Peyer's patch (tissue), 4 donors: ENCODE measurements at regions not wholly inside any gene's neighbourhood (a gene's known extent, or its start where the extent isn't known, plus 50 kb on each side); places are given as distances from the start of the nearest gene placed in this dataset.
"Not testable (repeated sequence)": the region's sequence is repeated elsewhere in the genome, so short reads cannot be mapped to it uniquely, and the experiment has no call there.

ENCODE experiments used
- DNase-seq, 3 donors: peaks; one replicate each; pipeline ENCODE4 v3.0.0-alpha.2; 2017 to 2019
- H3K27ac ChIP-seq, 4 donors: fragments of 200-600 bp; sonication (generic); one replicate each; pipeline ENCODE4 v1.5.1; 2016 to 2019
- H3K27me3 ChIP-seq, 2 donors: fragments of 200-600 bp; sonication (generic); one replicate each; pipeline ENCODE4 v1.5.1; 2019
- H3K36me3 ChIP-seq, 3 donors: fragments of 200-600 bp; sonication (generic); one replicate each; pipeline ENCODE4 v1.5.1; 2016 to 2019
- H3K4me1 ChIP-seq, 4 donors: fragments of 200-600 bp; sonication (generic); one replicate each; pipeline ENCODE4 v1.5.1; 2016 to 2019
- H3K4me3 ChIP-seq, 4 donors: fragments of 200-600 bp; sonication (generic); 1 replicate in 3 of 4; 2 replicates in 1 of 4; pipeline ENCODE4 v1.5.1; 2016 to 2019; ENCODE audit warnings: mild to moderate bottlenecking in 1 of 4
- H3K9me3 ChIP-seq, 4 donors: fragments of 200-600 bp; sonication (generic); one replicate each; pipeline ENCODE4 v1.5.1; 2016 to 2019; ENCODE audit warnings: mild to moderate bottlenecking in 1 of 4
- POLR2A ChIP-seq, 2 donors: fragments of 450-650 bp; IDR thresholded peaks; one replicate each; pipeline ENCODE4 v1.5.1; 2017; ENCODE audit warnings: antibody characterized with exemption in 2 of 2, mild to moderate bottlenecking in 2 of 2, moderate library complexity in 2 of 2
- TF ChIP-seq, protein P1 (sequence below), 6 experiments: fragments of 450-650 bp in 4 of 6; fragments of 200-600 bp in 2 of 6; sonication (generic) in 1 of 6; IDR thresholded peaks; one replicate each; pipeline ENCODE4 v1.5.1; 2017 to 2019; ENCODE audit warnings: antibody characterized with exemption in 6 of 6, mild to moderate bottlenecking in 3 of 6, moderate library complexity in 1 of 6

DNA sequence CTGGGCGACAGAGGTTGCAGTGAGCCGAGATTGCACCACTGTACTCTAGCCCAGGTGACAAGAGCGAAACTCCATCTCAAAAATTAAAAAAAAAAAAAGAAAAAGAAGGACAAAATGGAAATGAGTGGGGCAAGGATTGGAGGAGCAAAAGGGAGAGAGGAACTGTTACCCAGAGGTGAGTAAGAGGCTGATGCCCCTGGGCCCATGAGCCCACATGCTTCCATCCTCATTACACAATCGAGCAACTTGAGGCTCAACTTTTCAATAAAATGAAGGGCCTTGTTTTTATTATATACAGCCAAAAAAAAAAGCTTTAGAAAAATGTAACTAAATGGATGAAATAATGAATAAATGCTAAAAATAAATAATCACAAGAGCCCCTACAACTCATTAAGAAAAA lies 91.7 kb upstream of the YWHAQ start:
- TF ChIP-seq, protein P1, sequence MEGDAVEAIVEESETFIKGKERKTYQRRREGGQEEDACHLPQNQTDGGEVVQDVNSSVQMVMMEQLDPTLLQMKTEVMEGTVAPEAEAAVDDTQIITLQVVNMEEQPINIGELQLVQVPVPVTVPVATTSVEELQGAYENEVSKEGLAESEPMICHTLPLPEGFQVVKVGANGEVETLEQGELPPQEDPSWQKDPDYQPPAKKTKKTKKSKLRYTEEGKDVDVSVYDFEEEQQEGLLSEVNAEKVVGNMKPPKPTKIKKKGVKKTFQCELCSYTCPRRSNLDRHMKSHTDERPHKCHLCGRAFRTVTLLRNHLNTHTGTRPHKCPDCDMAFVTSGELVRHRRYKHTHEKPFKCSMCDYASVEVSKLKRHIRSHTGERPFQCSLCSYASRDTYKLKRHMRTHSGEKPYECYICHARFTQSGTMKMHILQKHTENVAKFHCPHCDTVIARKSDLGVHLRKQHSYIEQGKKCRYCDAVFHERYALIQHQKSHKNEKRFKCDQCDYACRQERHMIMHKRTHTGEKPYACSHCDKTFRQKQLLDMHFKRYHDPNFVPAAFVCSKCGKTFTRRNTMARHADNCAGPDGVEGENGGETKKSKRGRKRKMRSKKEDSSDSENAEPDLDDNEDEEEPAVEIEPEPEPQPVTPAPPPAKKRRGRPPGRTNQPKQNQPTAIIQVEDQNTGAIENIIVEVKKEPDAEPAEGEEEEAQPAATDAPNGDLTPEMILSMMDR (IDR thresholded peaks at IDR 0.05): no peak
- TF ChIP-seq POLR2A (IDR thresholded peaks at IDR 0.05): no peak
- Histone ChIP-seq H3K27ac (no peak overlapping the region), H3K4me1 (no peaks in the 10 kb centered on the region), H3K36me3 (no peaks in the 10 kb centered on the region), H3K9me3 (no peaks in the 10 kb centered on the region), H3K27me3 (no peaks in the 10 kb centered on the region), H3K4me3 (no peak overlapping the region)
- DNase-seq: no peak

DNA sequence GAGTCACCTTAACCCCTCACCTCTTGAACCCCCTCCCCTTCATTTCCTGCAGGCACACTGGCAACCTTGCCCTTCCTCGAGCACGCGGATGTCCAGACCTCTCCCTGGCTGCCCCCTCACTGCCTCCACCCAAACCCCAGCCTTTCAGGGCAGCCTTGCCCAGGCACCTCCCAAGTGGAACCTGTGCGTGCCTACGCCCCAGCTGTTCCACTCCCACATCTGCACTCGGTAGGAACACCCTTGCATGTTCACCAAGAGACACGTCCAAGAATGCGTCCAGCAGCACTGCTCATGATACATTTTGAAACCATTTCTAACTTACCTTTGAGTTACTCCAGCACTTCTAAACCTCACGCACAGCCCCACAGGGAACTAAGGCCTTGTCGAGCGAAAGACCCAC lies 93.8 kb upstream of the YWHAQ start:
- TF ChIP-seq, protein P1 (IDR thresholded peaks at IDR 0.05): no peak
- TF ChIP-seq POLR2A (IDR thresholded peaks at IDR 0.05): no peak
- peak in 1 of 3 donors; percentile 27 for DNase-seq
- Histone ChIP-seq H3K4me3 (no peak overlapping the region), H3K9me3 (no peaks in the 10 kb centered on the region), H3K27me3 (no peaks in the 10 kb centered on the region), H3K4me1 (no peaks in the 10 kb centered on the region), H3K36me3 (no peaks in the 10 kb centered on the region), H3K27ac (no peak overlapping the region)

DNA sequence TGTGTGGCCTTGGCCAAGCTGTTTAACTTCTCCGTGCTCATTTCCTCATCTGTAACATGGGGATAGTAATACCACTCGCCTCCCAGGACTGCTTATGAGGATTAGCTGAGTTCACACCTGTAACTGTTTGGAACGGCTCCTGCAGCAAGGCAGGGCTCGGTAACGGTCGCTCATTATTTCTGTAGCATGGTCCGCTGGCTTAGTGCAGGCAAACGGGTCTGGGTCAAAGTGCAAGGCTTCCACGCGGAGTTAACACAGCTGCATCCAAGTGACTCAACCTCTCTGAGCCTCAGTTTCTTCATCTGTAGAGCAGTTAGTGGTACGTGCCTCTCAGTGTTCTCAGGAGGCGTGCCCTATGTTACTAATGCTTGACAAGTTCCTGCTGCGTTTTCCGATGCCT lies 94.3 kb upstream of the YWHAQ start:
- no peaks in the 10 kb centered on the region for H3K9me3 ChIP-seq
- H3K27ac ChIP-seq: no peak overlapping the region
- no peaks in the 10 kb centered on the region for H3K27me3 ChIP-seq
- H3K36me3 ChIP-seq: no peaks in the 10 kb centered on the region
- TF ChIP-seq, protein P1 (IDR thresholded peaks at IDR 0.05): no peak
- no peak for TF ChIP-seq POLR2A (IDR thresholded peaks at IDR 0.05)
- H3K4me3 ChIP-seq: no peak overlapping the region
- DNase-seq: peak in 1 of 3 donors; percentile 37
- no peaks in the 10 kb centered on the region for H3K4me1 ChIP-seq

DNA sequence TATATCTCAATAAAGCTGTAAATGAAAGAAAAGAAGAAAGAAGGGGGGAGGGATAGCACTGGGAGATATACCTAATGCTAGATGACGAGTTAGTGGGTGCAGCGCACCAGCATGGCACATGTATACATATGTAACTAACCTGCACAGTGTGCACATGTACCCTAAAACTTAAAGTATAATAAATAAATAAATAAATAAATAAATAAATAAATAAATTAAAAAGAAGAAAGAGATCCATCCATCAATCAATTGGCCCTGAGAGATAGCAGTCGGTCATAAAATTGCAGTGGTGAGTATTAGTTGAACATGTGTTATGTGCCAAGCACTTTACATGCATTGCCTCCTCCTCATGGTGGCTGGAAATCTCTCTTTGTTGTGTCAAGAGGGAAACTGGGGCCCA lies 95.2 kb upstream of the YWHAQ start:
- not testable (repeated sequence) for H3K36me3 ChIP-seq, H3K27me3 ChIP-seq, DNase-seq, H3K27ac ChIP-seq, H3K9me3 ChIP-seq, H3K4me3 ChIP-seq, H3K4me1 ChIP-seq

DNA sequence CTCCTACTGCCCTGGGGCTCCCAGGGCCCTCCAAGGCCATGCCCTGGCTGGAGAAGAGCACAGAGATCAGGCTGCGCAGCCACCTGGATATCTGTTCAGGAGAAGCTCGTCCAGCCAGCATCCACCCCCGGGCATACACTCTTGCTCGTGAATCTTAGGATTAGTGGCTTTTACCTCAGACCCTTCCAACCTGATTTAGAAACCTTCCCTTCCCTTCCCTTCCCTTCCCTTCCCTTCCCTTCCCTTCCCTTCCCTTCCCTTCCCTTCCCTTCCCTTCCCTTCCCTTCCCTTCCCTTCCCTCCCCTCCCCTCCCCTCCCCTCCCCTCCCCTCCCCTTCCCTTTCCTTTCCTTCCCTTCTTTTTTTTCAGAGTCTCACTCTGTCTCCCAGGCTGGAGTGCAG lies 99.7 kb upstream of the YWHAQ start:
- H3K27me3 ChIP-seq, H3K36me3 ChIP-seq, H3K27ac ChIP-seq, H3K9me3 ChIP-seq, H3K4me1 ChIP-seq, DNase-seq, H3K4me3 ChIP-seq: not testable (repeated sequence)

DNA sequence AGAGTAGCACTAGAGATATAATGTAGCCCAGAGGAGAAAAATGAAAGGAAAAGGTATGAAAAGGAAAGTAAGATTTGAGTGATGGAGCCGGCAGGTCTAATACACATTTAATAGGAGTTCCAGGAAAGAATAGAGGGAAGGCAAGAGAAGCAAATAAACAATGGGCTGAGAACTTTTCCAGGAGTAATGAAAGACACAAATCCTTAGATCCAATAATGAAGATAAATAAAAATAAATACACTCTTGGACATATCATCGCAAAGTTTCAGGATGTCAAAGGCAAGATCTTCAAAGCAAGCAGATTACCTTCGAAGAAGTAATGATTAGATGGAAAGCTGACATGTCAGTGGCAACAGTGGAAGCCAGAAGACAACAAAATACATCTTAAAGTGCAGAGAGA lies 102.0 kb upstream of the YWHAQ start:
- Histone ChIP-seq H3K4me3 (no peak overlapping the region), H3K27ac (no peak overlapping the region), H3K36me3 (no peaks in the 10 kb centered on the region), H3K27me3 (no peaks in the 10 kb centered on the region), H3K4me1 (no peaks in the 10 kb centered on the region), H3K9me3 (no peaks in the 10 kb centered on the region)
- DNase-seq: no peak
- no peak for TF ChIP-seq POLR2A (IDR thresholded peaks at IDR 0.05)
- TF ChIP-seq, protein P1 (IDR thresholded peaks at IDR 0.05): no peak

DNA sequence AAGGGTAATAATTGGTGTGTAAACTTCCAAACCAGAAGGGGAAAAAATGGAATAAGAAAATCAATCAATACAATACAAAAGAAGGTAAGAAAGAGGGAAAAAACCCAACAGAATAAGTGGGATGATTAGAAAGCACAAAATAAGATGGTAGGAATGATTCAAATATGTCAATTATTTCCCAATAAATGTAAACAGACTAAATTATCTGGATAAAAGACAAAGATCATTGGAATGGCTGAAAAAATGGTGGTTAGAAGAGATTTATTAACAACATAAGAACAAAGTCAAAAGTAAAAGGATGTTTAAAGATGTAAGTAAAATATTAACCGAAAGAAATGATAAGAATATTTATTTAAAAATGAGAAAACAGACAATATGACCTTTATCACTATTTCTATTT lies 103.5 kb upstream of the YWHAQ start:
- Histone ChIP-seq H3K27ac (no peak overlapping the region), H3K9me3 (no peaks in the 10 kb centered on the region), H3K4me1 (peaks cover 0 to 13% (median 0%) of the 10 kb centered on the region in 4 donors), H3K36me3 (no peaks in the 10 kb centered on the region), H3K27me3 (no peaks in the 10 kb centered on the region), H3K4me3 (no peak overlapping the region)
- no peak for DNase-seq
- TF ChIP-seq, protein P1 (IDR thresholded peaks at IDR 0.05): no peak
- TF ChIP-seq POLR2A (IDR thresholded peaks at IDR 0.05): no peak
